Lung (tissue), 11 donors: ENCODE measurements at regions not wholly inside any gene's neighbourhood (a gene's known extent, or its start where the extent isn't known, plus 50 kb on each side); places are given as distances from the start of the nearest gene placed in this dataset.

Experiments
- ATAC-seq: fragments of 200-7000 bp; cut with Tn5 transposase; one replicate; pipeline ENCODE4 v1.9.1; 2020; ENCODE audit warnings: moderate number of reproducible peaks; ENCODE audit not compliant: insufficient read depth, low FRiP score
- DNase-seq, 3 donors: peaks; one replicate each; pipeline ENCODE4 v3.0.0-alpha.2; 2013 to 2017
- H3K27ac ChIP-seq, 2 donors: one replicate each; pipeline ENCODE4 v1.5.1; 2013; ENCODE audit warnings: mild to moderate bottlenecking in 2 of 2, moderate library complexity in 2 of 2, control low read depth in 1 of 2, inconsistent platforms in 1 of 2, low read depth in 1 of 2, low read length in 1 of 2
- H3K27me3 ChIP-seq, 3 donors: one replicate each; pipeline ENCODE4 v1.5.1; 2013; ENCODE audit warnings: low read length in 2 of 3; ENCODE audit not compliant: control insufficient read depth in 3 of 3, insufficient read depth in 3 of 3
- H3K36me3 ChIP-seq, 4 donors: one replicate each; pipeline ENCODE4 v1.5.1; 2013; ENCODE audit warnings: low read length in 4 of 4, mild to moderate bottlenecking in 1 of 4, moderate library complexity in 1 of 4; ENCODE audit not compliant: control insufficient read depth in 4 of 4, insufficient read depth in 4 of 4
- H3K4me1 ChIP-seq, 5 donors: one replicate each; pipeline ENCODE4 v1.5.1; 2013; ENCODE audit warnings: low read length in 5 of 5, mild to moderate bottlenecking in 2 of 5, moderate library complexity in 1 of 5; ENCODE audit not compliant: control insufficient read depth in 5 of 5, insufficient read depth in 5 of 5
- H3K4me3 ChIP-seq: one replicate; pipeline ENCODE4 v1.5.1; 2013; ENCODE audit warnings: mild to moderate bottlenecking, control low read depth, moderate library complexity
- H3K9ac ChIP-seq, 2 donors: one replicate each; pipeline ENCODE4 v1.5.1; 2013; ENCODE audit warnings: low read length in 2 of 2, control low read depth in 1 of 2; ENCODE audit not compliant: insufficient read depth in 1 of 2
- H3K9me3 ChIP-seq, 4 donors: one replicate each; pipeline ENCODE4 v1.5.1; 2013; ENCODE audit warnings: low read length in 3 of 4, mild to moderate bottlenecking in 1 of 4, moderate library complexity in 1 of 4; ENCODE audit not compliant: control insufficient read depth in 4 of 4, insufficient read depth in 3 of 4
- WGBS, 2 donors: extraction: QIAGEN DNeasy Blood & Tissue Kit; methylation state at CpG; one replicate each; pipeline ENCODE4 v1.1.7; 2013; 5-methylcytosine and 5-hydroxymethylcytosine counted together
- TF ChIP-seq, protein P1 (sequence below): IDR thresholded peaks from 2 replicates; pipeline ENCODE4 v1.5.1; 2012; ENCODE audit warnings: mild to moderate bottlenecking; ENCODE audit errors: control extremely low read depth, extremely low read depth
- donor health status: control.
- donor health status: control.
- donor health status: Bipolar disorder and iron deficiency.
- donor health status: healthy.
- donor health status: DM: yes; HTN: yes; CAD: no.

- DNase-seq: no peak
- H3K27me3 ChIP-seq: peaks cover 0 to 4% (median 0%) of the 10 kb centered on the region in 3 donors
- ATAC-seq: no peak
- 15 to 31% methylated on average over 1 of the region's 1 CpG for WGBS, 2 donors
- TF ChIP-seq, protein P1, sequence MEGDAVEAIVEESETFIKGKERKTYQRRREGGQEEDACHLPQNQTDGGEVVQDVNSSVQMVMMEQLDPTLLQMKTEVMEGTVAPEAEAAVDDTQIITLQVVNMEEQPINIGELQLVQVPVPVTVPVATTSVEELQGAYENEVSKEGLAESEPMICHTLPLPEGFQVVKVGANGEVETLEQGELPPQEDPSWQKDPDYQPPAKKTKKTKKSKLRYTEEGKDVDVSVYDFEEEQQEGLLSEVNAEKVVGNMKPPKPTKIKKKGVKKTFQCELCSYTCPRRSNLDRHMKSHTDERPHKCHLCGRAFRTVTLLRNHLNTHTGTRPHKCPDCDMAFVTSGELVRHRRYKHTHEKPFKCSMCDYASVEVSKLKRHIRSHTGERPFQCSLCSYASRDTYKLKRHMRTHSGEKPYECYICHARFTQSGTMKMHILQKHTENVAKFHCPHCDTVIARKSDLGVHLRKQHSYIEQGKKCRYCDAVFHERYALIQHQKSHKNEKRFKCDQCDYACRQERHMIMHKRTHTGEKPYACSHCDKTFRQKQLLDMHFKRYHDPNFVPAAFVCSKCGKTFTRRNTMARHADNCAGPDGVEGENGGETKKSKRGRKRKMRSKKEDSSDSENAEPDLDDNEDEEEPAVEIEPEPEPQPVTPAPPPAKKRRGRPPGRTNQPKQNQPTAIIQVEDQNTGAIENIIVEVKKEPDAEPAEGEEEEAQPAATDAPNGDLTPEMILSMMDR: no peak
- H3K27ac ChIP-seq: no peak overlapping the region
- peaks cover 0 to 3% (median 0%) of the 10 kb centered on the region in 4 donors for H3K9me3 ChIP-seq
- H3K4me3 ChIP-seq: no peak overlapping the region
- no peak overlapping the region for H3K9ac ChIP-seq
- H3K4me1 ChIP-seq: no peaks in the 10 kb centered on the region
- H3K36me3 ChIP-seq: no peaks in the 10 kb centered on the region
These were observed 370.1 kb downstream of the FBXO15 start for GRCh38 chr18:73777356-73778031.

DNA sequence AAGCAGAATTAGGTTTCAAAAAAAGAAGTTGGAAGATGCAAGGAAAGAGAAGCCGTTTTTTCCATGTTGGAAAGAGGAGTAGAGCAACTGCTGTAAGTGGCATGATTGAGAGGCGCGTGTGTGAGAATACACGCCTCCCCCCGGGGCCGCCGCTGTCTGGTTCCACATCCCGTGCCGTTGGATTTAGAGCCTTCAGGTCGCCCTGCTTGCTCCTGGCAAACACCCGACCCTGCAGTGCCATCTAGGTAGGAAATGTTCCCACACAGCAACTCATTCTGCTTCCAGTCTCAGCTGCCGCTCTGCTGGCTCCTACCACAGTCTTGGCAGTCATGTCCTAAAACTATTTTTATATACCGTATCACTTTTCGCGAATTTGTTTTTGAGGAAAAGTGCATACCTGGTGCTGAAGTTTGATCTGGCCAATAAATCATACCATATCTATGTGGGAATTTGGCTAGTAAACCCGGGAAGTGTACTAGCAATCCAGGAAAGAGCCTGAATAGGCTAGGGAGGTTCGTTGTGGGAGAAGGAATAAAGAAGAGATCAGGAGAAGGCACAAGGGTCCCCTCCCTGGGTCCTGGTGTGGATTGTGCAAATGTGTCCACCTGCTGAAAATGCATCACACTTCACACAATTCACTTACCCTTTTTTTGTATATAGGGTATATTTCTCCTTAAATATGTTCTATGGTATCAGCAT, 372.7 kb downstream of the FBXO15 start:
- no peak overlapping the region for H3K4me3 ChIP-seq
- ATAC-seq (no peak), DNase-seq (peak in 1 of 3 donors; percentile 2)
- no peak overlapping the region for H3K27ac ChIP-seq
- TF ChIP-seq, protein P1: no peak
- no peaks in the 10 kb centered on the region for H3K4me1 ChIP-seq
- no peak overlapping the region for H3K9ac ChIP-seq
- H3K27me3 ChIP-seq: peaks cover 0 to 4% (median 0%) of the 10 kb centered on the region in 3 donors
- peaks cover 0 to 4% (median 0%) of the 10 kb centered on the region in 4 donors for H3K9me3 ChIP-seq
- WGBS, 2 donors: 79 to 90% methylated on average over 17 of the region's 17 CpGs
- H3K36me3 ChIP-seq: no peaks in the 10 kb centered on the region

DNA sequence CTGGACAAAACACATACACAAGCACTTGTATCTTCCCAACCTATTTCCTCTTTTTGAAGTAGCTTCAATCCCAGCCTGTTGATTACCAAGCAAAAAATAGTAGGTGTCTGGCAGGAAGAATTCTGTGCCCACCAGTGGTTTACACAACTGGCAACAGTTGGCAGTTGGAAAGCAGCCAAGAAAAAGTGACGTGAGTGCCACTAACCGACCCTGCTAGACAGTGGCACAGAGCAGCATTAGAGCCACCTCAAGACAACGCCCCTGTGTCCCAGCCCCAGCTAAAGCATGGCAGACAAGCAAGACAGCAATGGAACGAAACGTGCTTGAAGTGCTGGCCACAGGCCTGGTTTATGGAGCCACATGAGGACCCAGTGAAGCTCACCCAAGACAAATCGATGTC, 379.6 kb downstream of the FBXO15 start:
- H3K27me3 ChIP-seq: no peaks in the 10 kb centered on the region
- H3K9ac ChIP-seq: no peak overlapping the region
- ATAC-seq (no peak), DNase-seq (peak in 1 of 3 donors; percentile 1)
- WGBS, 2 donors: 33 to 44% methylated on average over 6 of the region's 6 CpGs
- H3K27ac ChIP-seq: no peak overlapping the region
- H3K36me3 ChIP-seq: no peaks in the 10 kb centered on the region
- H3K4me3 ChIP-seq: no peak overlapping the region
- TF ChIP-seq, protein P1: no peak
- no peaks in the 10 kb centered on the region for H3K4me1 ChIP-seq
- H3K9me3 ChIP-seq: peaks cover 0 to 1% (median 0%) of the 10 kb centered on the region in 4 donors
